Ovary (tissue), 3 donors: ENCODE measurements at regions not wholly inside any gene's neighbourhood (a gene's known extent, or its start where the extent isn't known, plus 50 kb on each side); places are given as distances from the start of the nearest gene placed in this dataset.

Experiments used
- CTCF ChIP-seq, 3 donors: fragments of 450-650 bp in 2 of 3; fragments of 200-600 bp in 1 of 3; IDR thresholded peaks; one replicate each; pipeline versions ENCODE4 v1.5.1 to v1.8.0; 2016 to 2022; ENCODE audit warnings: antibody characterized with exemption in 3 of 3, mild to moderate bottlenecking in 1 of 3
- EP300 ChIP-seq: sonication (generic); formaldehyde crosslinking; IDR thresholded peaks from one replicate; pipeline ENCODE4 v1.6.1; 2017; ENCODE audit warnings: antibody characterized with exemption
- POLR2A ChIP-seq: fragments of 450-650 bp; IDR thresholded peaks from one replicate; pipeline ENCODE4 v1.6.1; 2017; ENCODE audit warnings: antibody characterized with exemption, mild to moderate bottlenecking, moderate library complexity
- donor health status: DM: no; HTN: no; CAD: no.

GRCh38 chr14:31949709-31950108 lies 127.4 kb upstream of the ARHGAP5 start:
- no peak for TF ChIP-seq CTCF (IDR thresholded peaks at IDR 0.05)
- no peak for TF ChIP-seq POLR2A
- no peak for TF ChIP-seq EP300
